ENCODE measurements at regions not wholly inside any gene's neighbourhood (a gene's known extent, or its start where the extent isn't known, plus 50 kb on each side); places are given as distances from the start of the nearest gene placed in this dataset.

DNA sequence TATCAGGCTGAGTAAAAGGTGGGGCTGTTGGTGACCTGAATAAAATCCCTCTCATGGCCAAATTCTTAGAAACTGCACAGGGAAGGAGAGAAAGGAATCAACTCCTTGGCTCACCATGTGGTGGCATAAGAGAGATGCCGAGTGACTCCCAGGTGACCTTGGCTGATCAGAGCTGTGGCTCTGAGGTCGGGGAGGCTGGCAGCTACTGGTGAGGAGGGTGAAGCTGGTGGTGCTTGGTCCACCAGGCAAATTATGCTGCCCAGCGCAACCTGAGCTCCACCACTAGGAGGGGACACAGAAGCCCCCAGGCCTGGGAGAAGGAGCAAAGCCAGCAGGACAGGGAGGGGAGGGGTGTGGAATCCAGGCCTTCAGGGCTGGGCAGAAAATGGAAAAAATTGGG lies 111.2 kb upstream of the IL12B start:
- TF ChIP-seq FOS (IDR thresholded peaks at IDR 0.05; ENCODE audit: borderline replicate concordance, insufficient read depth, low read length) (no peak), POLR2A (IDR thresholded peaks at IDR 0.05; ENCODE audit: low read depth, low read length) (no peak), EZH2 (IDR thresholded peaks at IDR 0.05; ENCODE audit: borderline replicate concordance, low read depth, low read length, severe bottlenecking) (no peak), POLR2AphosphoS5 (IDR thresholded peaks at IDR 0.05; ENCODE audit: insufficient read depth, low read depth, low read length) (no peak), MYC (IDR thresholded peaks at IDR 0.05; ENCODE audit: low read depth, low read length) (no peak), JUN (IDR thresholded peaks at IDR 0.05; ENCODE audit: borderline replicate concordance, insufficient read depth, insufficient read length, low read depth) (no peak), GATA2 (IDR thresholded peaks at IDR 0.05; ENCODE audit: insufficient read depth, insufficient read length, low read depth, low read length) (no peak)
- TF ChIP-seq, protein P1, sequence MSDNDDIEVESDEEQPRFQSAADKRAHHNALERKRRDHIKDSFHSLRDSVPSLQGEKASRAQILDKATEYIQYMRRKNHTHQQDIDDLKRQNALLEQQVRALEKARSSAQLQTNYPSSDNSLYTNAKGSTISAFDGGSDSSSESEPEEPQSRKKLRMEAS (IDR thresholded peaks at IDR 0.05; ENCODE audit: insufficient read depth, insufficient read length): no peak
- TF ChIP-seq, protein P2, sequence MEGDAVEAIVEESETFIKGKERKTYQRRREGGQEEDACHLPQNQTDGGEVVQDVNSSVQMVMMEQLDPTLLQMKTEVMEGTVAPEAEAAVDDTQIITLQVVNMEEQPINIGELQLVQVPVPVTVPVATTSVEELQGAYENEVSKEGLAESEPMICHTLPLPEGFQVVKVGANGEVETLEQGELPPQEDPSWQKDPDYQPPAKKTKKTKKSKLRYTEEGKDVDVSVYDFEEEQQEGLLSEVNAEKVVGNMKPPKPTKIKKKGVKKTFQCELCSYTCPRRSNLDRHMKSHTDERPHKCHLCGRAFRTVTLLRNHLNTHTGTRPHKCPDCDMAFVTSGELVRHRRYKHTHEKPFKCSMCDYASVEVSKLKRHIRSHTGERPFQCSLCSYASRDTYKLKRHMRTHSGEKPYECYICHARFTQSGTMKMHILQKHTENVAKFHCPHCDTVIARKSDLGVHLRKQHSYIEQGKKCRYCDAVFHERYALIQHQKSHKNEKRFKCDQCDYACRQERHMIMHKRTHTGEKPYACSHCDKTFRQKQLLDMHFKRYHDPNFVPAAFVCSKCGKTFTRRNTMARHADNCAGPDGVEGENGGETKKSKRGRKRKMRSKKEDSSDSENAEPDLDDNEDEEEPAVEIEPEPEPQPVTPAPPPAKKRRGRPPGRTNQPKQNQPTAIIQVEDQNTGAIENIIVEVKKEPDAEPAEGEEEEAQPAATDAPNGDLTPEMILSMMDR (IDR thresholded peaks at IDR 0.05; ENCODE audit: extremely low read depth in 1 of 2, insufficient read depth in 1 of 2, low read depth in 1 of 2, low read length in 2 of 2): no peak
- dilution Hi-C loops (cut with MboI; ENCODE audit: extremely low pct_ligation_motif_present, low sequenced_read_pairs) (no loop called here), intact Hi-C loops (cut with micrococcal nuclease) (loop anchor here (5.0 kb wide), 1 partner anchor 526 kb away; no protein-coding TSS in a partner anchor)
- Histone ChIP-seq H3K4me3 (replicated peaks in 1 of 3; ENCODE audit: insufficient read depth in 1 of 3, low read depth in 1 of 3, low read length in 3 of 3) (no peak overlapping the region), H3K27me3 (ENCODE audit: control insufficient read depth in 2 of 2, insufficient read depth in 2 of 2, low read length in 2 of 2) (no peaks in the 10 kb centered on the region), H3K79me2 (ENCODE audit: control insufficient read depth, insufficient read depth, low read length) (no peaks in the 10 kb centered on the region), H3K27ac (ENCODE audit: insufficient read depth, low read depth, low read length) (no peak overlapping the region), H3K4me1 (ENCODE audit: control insufficient read depth, extremely low read depth, insufficient read depth, low read length) (no peaks in the 10 kb centered on the region), H2AFZ (ENCODE audit: low read depth, low read length) (no peak overlapping the region), H3K9ac (replicated peaks; ENCODE audit: extremely low read depth, insufficient read depth, low read length) (no peak overlapping the region), H3K4me2 (ENCODE audit: insufficient read depth, low read length) (no peak overlapping the region), H3K9me1 (replicated peaks; ENCODE audit: control insufficient read depth, extremely low read depth, insufficient read depth, low read length) (no peaks in the 10 kb centered on the region), H3K36me3 (ENCODE audit: control insufficient read depth in 2 of 2, extremely low read depth in 1 of 2, insufficient read depth in 2 of 2, low read length in 2 of 2) (no peaks in the 10 kb centered on the region), H4K20me1 (replicated peaks; ENCODE audit: control insufficient read depth, extremely low read depth, insufficient read depth, low read length) (no peaks in the 10 kb centered on the region), H3K9me3 (replicated peaks; ENCODE audit: control insufficient read depth, insufficient read depth, low read length) (no peaks in the 10 kb centered on the region)
- FAIRE-seq (no peak), DNase-seq (ENCODE audit: low read depth, low spot score) (no peak)
- ChIA-PET POLR2A (no interaction called here), CTCF (interaction anchor here (0.7 to 1.5 kb wide), 2 partner anchors 475 to 950 kb away, joined by 3 to 6 read pairs; no protein-coding TSS in a partner anchor)
- BruUV-seq (replicated peaks): no TSS peak
